ENCODE measurements at regions not wholly inside any gene's neighbourhood (a gene's known extent, or its start where the extent isn't known, plus 50 kb on each side); places are given as distances from the start of the nearest gene placed in this dataset.
"Not testable (repeated sequence)": the region's sequence is repeated elsewhere in the genome, so short reads cannot be mapped to it uniquely, and the experiment has no call there.

GRCh38 chr1:4452701-4453100, 201.7 kb upstream of the AJAP1 start:
- no peak for DNase-seq

- no peak for DNase-seq
Observed at GRCh38 chr1:4460052-4460451, 194.4 kb upstream of the AJAP1 start.

GRCh38 chr1:4460651-4461050, 193.8 kb upstream of the AJAP1 start:
- no peak for DNase-seq

- DNase-seq = no peak
Observed at GRCh38 chr1:4461726-4462290, 192.6 kb upstream of the AJAP1 start.

GRCh38 chr1:4462831-4463484, 191.5 kb upstream of the AJAP1 start:
- DNase-seq = no peak

GRCh38 chr1:4463631-4464030, 190.8 kb upstream of the AJAP1 start:
- DNase-seq = no peak

GRCh38 chr1:4464478-4464877, 189.9 kb upstream of the AJAP1 start:
- DNase-seq = no peak

GRCh38 chr1:4467241-4467640, 187.2 kb upstream of the AJAP1 start:
- DNase-seq = no peak

- no peak for DNase-seq
Observed at GRCh38 chr1:4468386-4468785, 186.0 kb upstream of the AJAP1 start.

GRCh38 chr1:4468804-4469514, 185.4 kb upstream of the AJAP1 start:
- no peak for DNase-seq

- no peak for DNase-seq
Observed at GRCh38 chr1:4476394-4476793, 178.0 kb upstream of the AJAP1 start.

- no peak for DNase-seq
Observed at GRCh38 chr1:4481451-4481850, 173.0 kb upstream of the AJAP1 start.

- no peak for DNase-seq
Observed at GRCh38 chr1:4482526-4482925, 171.9 kb upstream of the AJAP1 start.

- no peak for DNase-seq
Observed at GRCh38 chr1:4483021-4483625, 171.3 kb upstream of the AJAP1 start.

GRCh38 chr1:4485398-4485797, 169.0 kb upstream of the AJAP1 start:
- DNase-seq = no peak

- no peak for DNase-seq
Observed at GRCh38 chr1:4485878-4486277, 168.5 kb upstream of the AJAP1 start.

GRCh38 chr1:4486408-4487120, 167.8 kb upstream of the AJAP1 start:
- DNase-seq = no peak

- DNase-seq = no peak
Observed at GRCh38 chr1:4488018-4488417, 166.4 kb upstream of the AJAP1 start.

- DNase-seq = no peak
Observed at GRCh38 chr1:4489486-4489885, 164.9 kb upstream of the AJAP1 start.

- not testable (repeated sequence) for DNase-seq
Observed at GRCh38 chr1:4489992-4490391, 164.4 kb upstream of the AJAP1 start.

- DNase-seq = no peak
Observed at GRCh38 chr1:4494027-4494426, 160.4 kb upstream of the AJAP1 start.

GRCh38 chr1:4494558-4494957, 159.9 kb upstream of the AJAP1 start:
- no peak for DNase-seq

GRCh38 chr1:4495809-4496208, 158.6 kb upstream of the AJAP1 start:
- DNase-seq = no peak
